Right lobe of liver (tissue), 6 donors: ENCODE measurements at regions not wholly inside any gene's neighbourhood (a gene's known extent, or its start where the extent isn't known, plus 50 kb on each side); places are given as distances from the start of the nearest gene placed in this dataset.

Source experiments
- ATAC-seq, 4 donors: fragments of 200-7000 bp; cut with Tn5 transposase; one replicate each; pipeline ENCODE4 v1.9.1; 2020; ENCODE audit warnings: mild to moderate bottlenecking in 4 of 4, moderate library complexity in 4 of 4
- DNase-seq, 3 donors: peaks; one replicate each; pipeline ENCODE4 v3.0.0-alpha.2; 2020
- H3K27ac ChIP-seq, 3 donors: fragments of 200-600 bp; one replicate each; pipeline ENCODE4 v1.8.0; 2022
- H3K27me3 ChIP-seq, 2 donors: fragments of 200-600 bp; one replicate each; pipeline ENCODE4 v1.8.0; 2022
- H3K36me3 ChIP-seq, 4 donors: fragments of 200-600 bp; sonication (generic) in 1 of 4; one replicate each; pipeline versions ENCODE4 v1.5.1 to v1.8.0; 2017 to 2022; ENCODE audit warnings: control low read depth in 1 of 4
- H3K4me1 ChIP-seq, 4 donors: fragments of 200-600 bp; sonication (generic) in 1 of 4; one replicate each; pipeline versions ENCODE4 v1.5.1 to v1.8.0; 2017 to 2022; ENCODE audit warnings: control low read depth in 1 of 4
- H3K4me3 ChIP-seq, 3 donors: fragments of 200-600 bp; one replicate each; pipeline ENCODE4 v1.8.0; 2022
- H3K9me3 ChIP-seq, 4 donors: fragments of 200-600 bp; sonication (generic) in 1 of 4; one replicate each; pipeline versions ENCODE4 v1.5.1 to v1.8.0; 2017 to 2022; ENCODE audit warnings: control low read depth in 1 of 4
- POLR2A ChIP-seq: fragments of 450-650 bp; IDR thresholded peaks from one replicate; pipeline ENCODE4 v1.6.1; 2017; ENCODE audit warnings: antibody characterized with exemption, mild to moderate bottlenecking
- WGBS: methylation state at CpG from one replicate; pipeline ENCODE4 v1.1.6; 2018; ENCODE audit warnings: low coverage, low lambda C conversion rate; ENCODE audit not compliant: insufficient coverage; ENCODE audit errors: missing lambda C conversion rate; 5-methylcytosine and 5-hydroxymethylcytosine counted together
- intact Hi-C, 2 donors: fragments of 100-400 bp; cut with DNase I; formaldehyde crosslinking; loops; one replicate each; pipeline versions ENCODE4 v1.11.2 to v1.14.1; 2022
- TF ChIP-seq, protein P1 (sequence below), 4 donors: fragments of 200-600 bp in 3 of 4; fragments of 450-650 bp in 1 of 4; IDR thresholded peaks; one replicate each; pipeline versions ENCODE4 v1.5.1 to v1.8.0; 2016 to 2022; ENCODE audit warnings: antibody characterized with exemption in 4 of 4, mild to moderate bottlenecking in 2 of 4
- donor health status: DM: no; HTN: yes; CAD: no.
- donor health status: DM: no; HTN: no; CAD: no.
- donor health status: DM: no; HTN: no; CAD: no.
- donor health status: DM: no; HTN: yes; CAD: no.
- donor health status: DM: no; HTN: yes; CAD: no.

- H3K9me3 ChIP-seq = no peaks in the 10 kb centered on the region
- DNase-seq (no peak), ATAC-seq (no peak)
- H3K4me3 ChIP-seq = no peak overlapping the region
- no peak overlapping the region for H3K27ac ChIP-seq
- H3K4me1 ChIP-seq = peaks cover 0 to 5% (median 0%) of the 10 kb centered on the region in 4 donors
- H3K27me3 ChIP-seq = no peaks in the 10 kb centered on the region
- no peaks in the 10 kb centered on the region for H3K36me3 ChIP-seq
- TF ChIP-seq, protein P1, sequence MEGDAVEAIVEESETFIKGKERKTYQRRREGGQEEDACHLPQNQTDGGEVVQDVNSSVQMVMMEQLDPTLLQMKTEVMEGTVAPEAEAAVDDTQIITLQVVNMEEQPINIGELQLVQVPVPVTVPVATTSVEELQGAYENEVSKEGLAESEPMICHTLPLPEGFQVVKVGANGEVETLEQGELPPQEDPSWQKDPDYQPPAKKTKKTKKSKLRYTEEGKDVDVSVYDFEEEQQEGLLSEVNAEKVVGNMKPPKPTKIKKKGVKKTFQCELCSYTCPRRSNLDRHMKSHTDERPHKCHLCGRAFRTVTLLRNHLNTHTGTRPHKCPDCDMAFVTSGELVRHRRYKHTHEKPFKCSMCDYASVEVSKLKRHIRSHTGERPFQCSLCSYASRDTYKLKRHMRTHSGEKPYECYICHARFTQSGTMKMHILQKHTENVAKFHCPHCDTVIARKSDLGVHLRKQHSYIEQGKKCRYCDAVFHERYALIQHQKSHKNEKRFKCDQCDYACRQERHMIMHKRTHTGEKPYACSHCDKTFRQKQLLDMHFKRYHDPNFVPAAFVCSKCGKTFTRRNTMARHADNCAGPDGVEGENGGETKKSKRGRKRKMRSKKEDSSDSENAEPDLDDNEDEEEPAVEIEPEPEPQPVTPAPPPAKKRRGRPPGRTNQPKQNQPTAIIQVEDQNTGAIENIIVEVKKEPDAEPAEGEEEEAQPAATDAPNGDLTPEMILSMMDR (IDR thresholded peaks at IDR 0.05) = no peak
- TF ChIP-seq POLR2A = no peak
- intact Hi-C loops = no loop called here
- WGBS = 46% methylated on average over 5 of the region's 11 CpGs
Measured at GRCh38 chr2:16031058-16031847, 90.9 kb downstream of the MYCN start.

DNA sequence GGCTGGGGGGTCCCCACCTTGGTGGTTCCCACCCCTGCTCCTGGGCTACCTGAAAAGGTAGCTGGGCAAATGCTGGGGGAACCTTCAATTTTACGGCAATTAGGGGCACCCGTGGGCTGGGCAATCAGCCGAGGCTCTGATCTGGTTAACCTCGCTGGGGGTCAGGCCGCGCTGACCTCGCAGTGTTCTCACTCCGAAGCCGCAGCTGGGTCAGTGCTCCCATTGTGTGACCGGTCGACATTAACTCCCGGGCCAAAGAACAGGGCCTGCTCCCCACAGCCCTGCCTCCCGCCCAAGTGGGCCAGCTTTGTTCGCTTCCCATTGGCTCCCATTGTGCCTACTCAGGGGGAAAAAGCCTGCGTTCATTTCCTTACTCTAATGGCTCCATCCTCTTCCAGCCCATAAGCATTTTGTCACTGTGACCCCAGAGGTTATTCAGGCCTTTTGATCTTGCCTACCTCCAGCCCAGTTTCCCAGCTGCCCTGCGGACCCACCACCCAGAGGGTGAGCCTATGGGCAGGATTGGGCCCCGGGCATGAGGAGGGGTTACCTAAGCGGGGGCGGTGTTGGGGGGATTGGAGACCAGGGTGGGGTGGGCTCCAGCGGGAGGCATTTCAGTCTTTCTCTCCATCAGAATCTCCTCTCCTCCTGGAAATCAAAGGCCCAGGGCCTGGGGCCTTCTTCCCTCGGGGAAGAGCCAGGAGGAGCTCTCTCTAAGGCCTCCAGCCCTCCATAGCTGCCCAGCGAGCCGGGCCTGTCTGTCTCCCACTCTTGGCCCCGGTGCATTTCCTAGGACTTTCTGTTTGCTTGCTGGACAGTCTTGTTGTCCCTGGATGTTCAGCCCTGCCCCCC lies 90.1 kb downstream of the MYCN start:
- TF ChIP-seq POLR2A = no peak
- TF ChIP-seq, protein P1 (IDR thresholded peaks at IDR 0.05) = no peak
- no peaks in the 10 kb centered on the region for H3K27me3 ChIP-seq
- no peak overlapping the region for H3K27ac ChIP-seq
- H3K4me3 ChIP-seq = no peak overlapping the region
- whole genome bisulfite sequencing = 90% methylated on average over 2 of the region's 24 CpGs
- ATAC-seq = peak in 2 of 4 donors; percentile 12 to 31
- intact Hi-C loops = no loop called here
- H3K4me1 ChIP-seq = peaks cover 0 to 5% (median 0%) of the 10 kb centered on the region in 4 donors
- DNase-seq = no peak
- no peaks in the 10 kb centered on the region for H3K36me3 ChIP-seq
- no peaks in the 10 kb centered on the region for H3K9me3 ChIP-seq

DNA sequence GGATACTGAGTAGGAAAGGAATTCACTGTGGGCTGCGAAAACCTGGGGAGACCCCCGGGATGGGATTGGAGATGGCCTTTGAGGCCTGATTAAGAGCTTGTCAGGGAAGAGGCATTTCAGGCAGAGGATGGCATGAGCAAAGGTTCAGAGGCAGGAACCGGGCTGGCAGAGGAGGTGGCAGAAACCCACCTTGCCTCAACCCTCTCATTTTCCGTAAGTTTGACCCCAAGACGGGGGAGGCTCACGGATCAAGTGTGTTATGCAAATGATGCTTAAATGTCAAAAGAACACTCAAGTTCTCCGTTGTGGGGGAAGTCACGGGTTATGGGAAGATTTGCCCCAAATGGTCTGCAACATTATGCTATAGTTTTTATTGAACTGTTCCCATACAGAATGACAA lies 88.3 kb downstream of the MYCN start:
- DNase-seq (no peak), ATAC-seq (no peak)
- H3K4me3 ChIP-seq = no peak overlapping the region
- H3K27ac ChIP-seq = no peak overlapping the region
- 87% methylated on average over 5 of the region's 8 CpGs for WGBS
- intact Hi-C loops = no loop called here
- no peaks in the 10 kb centered on the region for H3K9me3 ChIP-seq
- TF ChIP-seq POLR2A = no peak
- TF ChIP-seq, protein P1 (IDR thresholded peaks at IDR 0.05) = no peak
- H3K4me1 ChIP-seq = peaks cover 0 to 5% (median 0%) of the 10 kb centered on the region in 4 donors
- H3K36me3 ChIP-seq = no peaks in the 10 kb centered on the region
- no peaks in the 10 kb centered on the region for H3K27me3 ChIP-seq

DNA sequence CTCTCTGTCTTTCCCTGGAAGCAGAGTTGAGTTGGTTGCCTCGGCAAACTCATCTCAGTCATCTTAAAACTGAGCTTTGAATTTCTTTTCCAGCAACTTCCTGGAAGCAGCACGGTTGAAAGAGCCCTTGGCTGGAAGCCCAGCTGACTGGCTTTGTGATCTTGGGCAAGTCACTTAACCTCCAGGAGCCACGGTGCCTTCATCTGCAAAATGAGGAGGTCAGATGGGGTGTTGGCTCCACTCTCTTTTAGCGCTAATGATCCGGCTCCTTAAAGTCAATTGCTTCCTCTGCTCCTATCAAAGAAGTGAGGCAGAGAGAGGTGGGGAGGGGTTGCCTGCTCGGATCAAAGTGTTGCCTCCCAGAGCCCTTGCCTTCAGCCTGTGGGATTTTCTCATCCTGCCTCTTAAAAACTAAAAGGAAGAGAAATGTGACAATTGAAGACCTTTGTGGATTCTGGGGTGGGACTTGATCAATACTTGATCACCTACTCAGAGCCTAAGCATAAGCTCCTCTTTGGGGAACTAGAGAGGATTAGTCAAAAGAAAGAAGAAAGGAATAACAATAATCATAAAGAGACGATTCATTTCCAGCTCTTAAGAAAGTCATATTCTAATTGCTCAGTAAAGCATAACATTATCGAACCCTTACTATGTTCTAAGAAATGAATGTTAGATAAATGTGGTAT lies 86.6 kb downstream of the MYCN start:
- WGBS = 64% methylated on average over 6 of the region's 8 CpGs
- TF ChIP-seq POLR2A = no peak
- TF ChIP-seq, protein P1 (IDR thresholded peaks at IDR 0.05) = no peak
- H3K27ac ChIP-seq = no peak overlapping the region
- ATAC-seq (no peak), DNase-seq (no peak)
- H3K27me3 ChIP-seq = no peaks in the 10 kb centered on the region
- intact Hi-C loops = no loop called here
- no peaks in the 10 kb centered on the region for H3K9me3 ChIP-seq
- H3K4me3 ChIP-seq = no peak overlapping the region
- H3K36me3 ChIP-seq = no peaks in the 10 kb centered on the region
- H3K4me1 ChIP-seq = peaks cover 0 to 2% (median 0%) of the 10 kb centered on the region in 4 donors
